Spleen (tissue), 7 donors: ENCODE measurements at regions not wholly inside any gene's neighbourhood (a gene's known extent, or its start where the extent isn't known, plus 50 kb on each side); places are given as distances from the start of the nearest gene placed in this dataset.

Experiments
- CTCF ChIP-seq, 11 experiments: fragments of 200-600 bp in 7 of 11; fragments of 450-650 bp in 4 of 11; sonication (generic) in 4 of 11; IDR thresholded peaks in 8 of 11; conservative IDR thresholded peaks in 3 of 11; 1 replicate in 7 of 11; 2 replicates in 4 of 11; pipeline versions ENCODE4 v1.4.0 to v1.8.0; 2016 to 2021; ENCODE audit warnings: antibody characterized with exemption in 11 of 11, inconsistent platforms in 4 of 11, mild to moderate bottlenecking in 1 of 11
- POLR2A ChIP-seq, 3 donors: fragments of 450-650 bp; IDR thresholded peaks; one replicate each; pipeline ENCODE4 v1.5.1; 2017; ENCODE audit warnings: antibody characterized with exemption in 3 of 3, mild to moderate bottlenecking in 1 of 3
- donor health status: DM: no; HTN: no; CAD: no; lungs with moderate emphysema.
- donor health status: DM: no; HTN: no; CAD: no.
- donor health status: DM: no; HTN: no; CAD: no.

- no peak for TF ChIP-seq CTCF (IDR thresholded peaks at IDR 0.05 in 8 of 11, conservative IDR thresholded peaks at IDR 0.05 in 3 of 11)
- no peak for TF ChIP-seq POLR2A (IDR thresholded peaks at IDR 0.05)
These were observed 154.0 kb upstream of the STEAP4 start for GRCh38 chr7:88460650-88461049.
